ENCODE measurements at regions not wholly inside any gene's neighbourhood (a gene's known extent, or its start where the extent isn't known, plus 50 kb on each side); places are given as distances from the start of the nearest gene placed in this dataset.

DNA sequence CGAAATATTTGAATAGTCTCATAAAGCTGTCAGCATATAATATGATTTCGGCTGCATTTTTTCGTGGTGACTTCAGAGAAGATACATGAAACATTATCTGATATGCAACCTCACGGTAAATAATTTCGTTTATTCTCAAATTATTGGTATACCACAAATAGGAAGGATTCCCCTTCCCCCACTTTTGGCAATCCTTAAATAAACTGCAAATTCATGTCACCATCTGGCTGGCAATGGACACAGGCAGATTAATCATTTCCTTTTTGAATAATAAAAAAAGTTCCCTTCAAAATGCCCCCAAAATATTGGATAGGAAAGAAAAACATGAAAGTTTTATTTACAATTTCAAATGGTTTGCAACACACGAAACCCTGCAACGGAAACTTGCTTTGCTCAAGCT lies 234.5 kb upstream of the MEOX2 start:
- TF ChIP-seq RAD21 (IDR thresholded peaks at IDR 0.05) = no peak
- TF ChIP-seq, protein P1, sequence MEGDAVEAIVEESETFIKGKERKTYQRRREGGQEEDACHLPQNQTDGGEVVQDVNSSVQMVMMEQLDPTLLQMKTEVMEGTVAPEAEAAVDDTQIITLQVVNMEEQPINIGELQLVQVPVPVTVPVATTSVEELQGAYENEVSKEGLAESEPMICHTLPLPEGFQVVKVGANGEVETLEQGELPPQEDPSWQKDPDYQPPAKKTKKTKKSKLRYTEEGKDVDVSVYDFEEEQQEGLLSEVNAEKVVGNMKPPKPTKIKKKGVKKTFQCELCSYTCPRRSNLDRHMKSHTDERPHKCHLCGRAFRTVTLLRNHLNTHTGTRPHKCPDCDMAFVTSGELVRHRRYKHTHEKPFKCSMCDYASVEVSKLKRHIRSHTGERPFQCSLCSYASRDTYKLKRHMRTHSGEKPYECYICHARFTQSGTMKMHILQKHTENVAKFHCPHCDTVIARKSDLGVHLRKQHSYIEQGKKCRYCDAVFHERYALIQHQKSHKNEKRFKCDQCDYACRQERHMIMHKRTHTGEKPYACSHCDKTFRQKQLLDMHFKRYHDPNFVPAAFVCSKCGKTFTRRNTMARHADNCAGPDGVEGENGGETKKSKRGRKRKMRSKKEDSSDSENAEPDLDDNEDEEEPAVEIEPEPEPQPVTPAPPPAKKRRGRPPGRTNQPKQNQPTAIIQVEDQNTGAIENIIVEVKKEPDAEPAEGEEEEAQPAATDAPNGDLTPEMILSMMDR (IDR thresholded peaks at IDR 0.05; ENCODE audit: low read depth, low read length, missing input control) = no peak
- TF ChIP-seq, protein P2, sequence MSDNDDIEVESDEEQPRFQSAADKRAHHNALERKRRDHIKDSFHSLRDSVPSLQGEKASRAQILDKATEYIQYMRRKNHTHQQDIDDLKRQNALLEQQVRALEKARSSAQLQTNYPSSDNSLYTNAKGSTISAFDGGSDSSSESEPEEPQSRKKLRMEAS (IDR thresholded peaks at IDR 0.05) = no peak
- TF ChIP-seq TAF1 (conservative IDR thresholded peaks at IDR 0.05) = no peak
- TF ChIP-seq GABPA (IDR thresholded peaks at IDR 0.05 in 1 of 2, conservative IDR thresholded peaks at IDR 0.05 in 1 of 2) = no peak
- TF ChIP-seq YY1 (IDR thresholded peaks at IDR 0.05) = no peak
- TF ChIP-seq SP1 (IDR thresholded peaks at IDR 0.05) = no peak
- no peak for TF ChIP-seq JUND (IDR thresholded peaks at IDR 0.05)

Measured in liver (tissue), 3 donors.